Ascending aorta (tissue), 2 donors: ENCODE measurements at regions not wholly inside any gene's neighbourhood (a gene's known extent, or its start where the extent isn't known, plus 50 kb on each side); places are given as distances from the start of the nearest gene placed in this dataset.
"Not testable (repeated sequence)": the region's sequence is repeated elsewhere in the genome, so short reads cannot be mapped to it uniquely, and the experiment has no call there.

Source experiments
- DNase-seq, 2 donors: peaks; one replicate each; pipeline ENCODE4 v3.0.0-alpha.2; 2019; ENCODE audit warnings: low spot score in 2 of 2
- H3K27ac ChIP-seq, 2 donors: fragments of 200-600 bp; sonication (generic); one replicate each; pipeline ENCODE4 v1.5.1; 2016 to 2017; ENCODE audit warnings: mild to moderate bottlenecking in 1 of 2
- H3K27me3 ChIP-seq: fragments of 200-600 bp; sonication (generic); one replicate; pipeline ENCODE4 v1.5.1; 2017
- H3K36me3 ChIP-seq, 2 donors: fragments of 200-600 bp; sonication (generic); one replicate each; pipeline ENCODE4 v1.5.1; 2016
- H3K4me1 ChIP-seq, 2 donors: fragments of 200-600 bp; sonication (generic); one replicate each; pipeline ENCODE4 v1.5.1; 2016 to 2017; ENCODE audit warnings: mild to moderate bottlenecking in 1 of 2
- H3K4me3 ChIP-seq, 2 donors: fragments of 200-600 bp; sonication (generic); one replicate each; pipeline ENCODE4 v1.5.1; 2016 to 2017; ENCODE audit warnings: mild to moderate bottlenecking in 1 of 2
- H3K9me3 ChIP-seq, 2 donors: fragments of 200-600 bp; sonication (generic); one replicate each; pipeline ENCODE4 v1.5.1; 2016
- CTCF ChIP-seq, 3 experiments: fragments of 200-600 bp in 2 of 3; fragments of 450-650 bp in 1 of 3; sonication (generic) in 2 of 3; IDR thresholded peaks; one replicate each; pipeline ENCODE4 v1.5.1; 2016 to 2019; ENCODE audit warnings: antibody characterized with exemption in 3 of 3, mild to moderate bottlenecking in 1 of 3, moderate library complexity in 1 of 3
- intact Hi-C: fragments of 100-400 bp; cut with DNase I; formaldehyde crosslinking; loops from one replicate; pipeline ENCODE4 v1.15.1; 2023

- Histone ChIP-seq H3K4me1 (no peaks in the 10 kb centered on the region), H3K36me3 (no peaks in the 10 kb centered on the region), H3K4me3 (peak overlapping the region in 1 of 2 donors; percentile 15), H3K9me3 (no peaks in the 10 kb centered on the region), H3K27ac (no peak overlapping the region), H3K27me3 (no peaks in the 10 kb centered on the region)
- intact Hi-C loops: no loop called here
- DNase-seq: no peak
- no peak for TF ChIP-seq CTCF (IDR thresholded peaks at IDR 0.05)
Observed at GRCh38 chr2:210991107-210991506, 434.7 kb downstream of the CPS1 start.

GRCh38 chr2:210994104-210994503, 437.7 kb downstream of the CPS1 start:
- no peak overlapping the region for H3K4me3 ChIP-seq
- no peaks in the 10 kb centered on the region for H3K27me3 ChIP-seq
- H3K9me3 ChIP-seq: no peaks in the 10 kb centered on the region
- H3K27ac ChIP-seq: no peak overlapping the region
- intact Hi-C loops: no loop called here
- DNase-seq: no peak
- TF ChIP-seq CTCF (IDR thresholded peaks at IDR 0.05): no peak
- H3K36me3 ChIP-seq: no peaks in the 10 kb centered on the region
- peaks cover 0 to 3% of the 10 kb centered on the region in 2 donors for H3K4me1 ChIP-seq

DNA sequence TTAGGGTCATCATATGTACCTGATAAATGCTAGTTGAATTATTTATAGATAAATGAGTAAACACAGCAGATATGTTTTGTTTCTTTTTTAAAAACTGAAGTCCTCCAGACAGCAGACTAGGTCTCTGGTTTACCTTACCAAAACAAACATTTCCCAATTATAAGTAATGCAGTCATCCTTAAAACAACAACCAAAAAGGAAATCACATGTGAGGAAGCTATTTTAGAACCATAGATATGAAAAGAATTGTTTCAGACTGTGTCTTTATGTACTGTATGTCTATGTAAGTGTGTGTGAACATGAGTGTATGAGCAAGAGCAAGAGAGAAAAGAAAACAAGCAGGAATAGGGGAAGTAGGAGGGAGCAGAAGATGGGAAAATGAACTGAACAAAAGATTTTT, 441.0 kb downstream of the CPS1 start:
- Histone ChIP-seq H3K36me3 (no peaks in the 10 kb centered on the region), H3K27me3 (no peaks in the 10 kb centered on the region), H3K4me3 (no peak overlapping the region), H3K4me1 (peaks cover 0 to 3% of the 10 kb centered on the region in 2 donors), H3K9me3 (no peaks in the 10 kb centered on the region), H3K27ac (no peak overlapping the region)
- no peak for DNase-seq
- intact Hi-C loops: no loop called here
- TF ChIP-seq CTCF (IDR thresholded peaks at IDR 0.05): no peak

DNA sequence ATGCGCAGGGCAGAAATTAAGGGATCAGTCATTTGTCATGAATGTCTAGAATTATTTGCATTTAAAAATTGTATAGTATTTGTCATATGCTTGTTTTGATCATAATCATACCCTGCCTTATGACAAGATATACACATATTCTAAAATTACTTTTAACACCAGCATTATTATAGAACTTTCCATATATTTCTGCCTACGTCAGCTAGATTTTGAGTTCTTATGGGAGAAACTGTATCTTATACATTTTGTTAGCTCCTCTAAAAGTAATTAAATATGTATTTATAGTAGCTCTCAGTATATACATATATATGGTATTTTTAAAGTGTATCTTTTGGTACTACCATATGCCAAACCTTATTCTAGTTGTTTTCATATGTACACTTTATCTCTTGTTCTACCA, 441.9 kb downstream of the CPS1 start:
- DNase-seq: no peak
- Histone ChIP-seq H3K4me3 (no peak overlapping the region), H3K27me3 (no peaks in the 10 kb centered on the region), H3K27ac (no peak overlapping the region), H3K9me3 (no peaks in the 10 kb centered on the region), H3K36me3 (no peaks in the 10 kb centered on the region), H3K4me1 (peaks cover 0 to 3% of the 10 kb centered on the region in 2 donors)
- no peak for TF ChIP-seq CTCF (IDR thresholded peaks at IDR 0.05)
- intact Hi-C loops: no loop called here

DNA sequence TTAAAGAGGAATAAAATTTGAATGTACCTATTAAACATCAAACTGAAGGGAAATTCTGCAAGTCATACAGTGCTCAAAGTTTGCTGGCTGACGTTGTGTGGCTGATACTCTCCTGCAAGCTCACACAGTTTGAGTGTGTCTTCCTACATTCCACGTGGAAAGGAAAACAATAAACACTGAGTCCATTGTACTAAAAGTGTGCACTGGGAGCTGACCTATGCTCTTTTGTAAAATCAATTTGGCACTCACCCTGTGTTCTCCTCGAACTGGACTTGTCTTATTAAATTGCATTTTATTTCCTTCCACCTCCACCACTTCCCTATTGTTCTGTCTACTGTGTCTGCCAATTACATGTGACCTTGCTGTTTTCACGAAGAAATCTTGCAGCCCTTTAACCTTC, 458.0 kb downstream of the CPS1 start:
- H3K27me3 ChIP-seq: no peaks in the 10 kb centered on the region
- no peak for DNase-seq
- H3K4me3 ChIP-seq: no peak overlapping the region
- intact Hi-C loops: no loop called here
- no peak for TF ChIP-seq CTCF (IDR thresholded peaks at IDR 0.05)
- no peaks in the 10 kb centered on the region for H3K9me3 ChIP-seq
- H3K27ac ChIP-seq: no peak overlapping the region
- no peaks in the 10 kb centered on the region for H3K36me3 ChIP-seq
- H3K4me1 ChIP-seq: no peaks in the 10 kb centered on the region

DNA sequence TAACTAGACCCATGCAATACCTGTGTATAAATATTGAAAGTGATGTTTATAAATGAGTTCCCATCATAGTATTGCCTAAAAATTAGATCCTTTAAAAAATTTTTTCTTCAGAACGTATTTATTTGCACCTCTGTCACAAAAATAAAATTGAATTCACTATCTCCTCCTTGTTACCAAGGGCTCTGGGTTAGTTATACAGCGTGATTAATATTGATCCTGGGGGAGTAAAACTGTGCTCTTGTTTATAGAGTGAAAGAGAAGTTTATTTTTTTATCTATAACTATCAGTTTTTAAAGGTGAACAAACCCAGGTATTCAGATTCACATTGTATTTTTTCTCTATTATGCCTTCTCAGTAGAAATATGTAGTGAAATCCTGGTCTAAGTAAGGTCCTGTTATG, 458.5 kb downstream of the CPS1 start:
- Histone ChIP-seq H3K9me3 (no peaks in the 10 kb centered on the region), H3K4me1 (no peaks in the 10 kb centered on the region), H3K4me3 (no peak overlapping the region), H3K27ac (no peak overlapping the region), H3K27me3 (no peaks in the 10 kb centered on the region), H3K36me3 (no peaks in the 10 kb centered on the region)
- intact Hi-C loops: no loop called here
- no peak for DNase-seq
- TF ChIP-seq CTCF (IDR thresholded peaks at IDR 0.05): no peak

GRCh38 chr2:211025089-211025488, 468.7 kb downstream of the CPS1 start:
- H3K27ac ChIP-seq, H3K27me3 ChIP-seq, DNase-seq, intact Hi-C loops, H3K36me3 ChIP-seq, H3K4me1 ChIP-seq, H3K4me3 ChIP-seq: not testable (repeated sequence)
- H3K9me3 ChIP-seq: peaks cover 8 to 11% of the 10 kb centered on the region in 2 donors
